Transverse colon (tissue), 4 donors: ENCODE measurements at regions not wholly inside any gene's neighbourhood (a gene's known extent, or its start where the extent isn't known, plus 50 kb on each side); places are given as distances from the start of the nearest gene placed in this dataset.

ENCODE experiments used
- DNase-seq: peaks from one replicate; pipeline ENCODE4 v3.0.0-alpha.2; 2019
- H3K27ac ChIP-seq, 4 donors: fragments of 200-600 bp; sonication (generic); 2 replicates each; pipeline ENCODE4 v1.5.1; 2016 to 2018; ENCODE audit warnings: inconsistent platforms in 4 of 4
- H3K27me3 ChIP-seq: fragments of 200-600 bp; sonication (generic); 2 replicates; pipeline ENCODE4 v1.5.1; 2017; ENCODE audit warnings: inconsistent platforms
- H3K36me3 ChIP-seq, 4 donors: fragments of 200-600 bp; sonication (generic); 2 replicates each; pipeline ENCODE4 v1.5.1; 2017 to 2019; ENCODE audit warnings: inconsistent platforms in 4 of 4
- H3K4me1 ChIP-seq, 4 donors: fragments of 200-600 bp; sonication (generic); 2 replicates each; pipeline ENCODE4 v1.5.1; 2017 to 2020; ENCODE audit warnings: inconsistent platforms in 4 of 4
- H3K4me3 ChIP-seq, 4 donors: fragments of 200-600 bp; sonication (generic); 1 replicate in 1 of 4; 2 replicates in 3 of 4; pipeline versions ENCODE4 v1.5.1 to v1.6.1; 2017 to 2019; ENCODE audit warnings: inconsistent platforms in 4 of 4
- H3K9me3 ChIP-seq, 2 donors: fragments of 200-600 bp; sonication (generic); 2 replicates each; pipeline ENCODE4 v1.5.1; 2017 to 2019; ENCODE audit warnings: inconsistent platforms in 2 of 2
- EP300 ChIP-seq: sonication (generic); formaldehyde crosslinking; IDR thresholded peaks from one replicate; pipeline ENCODE4 v1.6.1; 2017; ENCODE audit warnings: antibody characterized with exemption, low read depth
- POLR2A ChIP-seq: fragments of 450-650 bp; IDR thresholded peaks from one replicate; pipeline ENCODE4 v1.6.1; 2016; ENCODE audit warnings: antibody characterized with exemption, mild to moderate bottlenecking, moderate library complexity
- POLR2AphosphoS5 ChIP-seq, 3 donors: sonication (generic); formaldehyde crosslinking; IDR thresholded peaks; one replicate each; pipeline ENCODE4 v1.6.1; 2016; ENCODE audit warnings: antibody characterized with exemption in 3 of 3
- WGBS, 2 donors: methylation state at CpG; one replicate each; pipeline ENCODE4 v1.1.5; 2018; ENCODE audit warnings: low coverage in 1 of 2; 5-methylcytosine and 5-hydroxymethylcytosine counted together
- in situ Hi-C, 4 donors: fragments of 200-750 bp; cut with MboI; loops; one replicate each; pipeline versions ENCODE4 v1.15.0 to v1.15.1; 2017; ENCODE audit warnings: low sequenced_read_pairs in 3 of 4, low pct_ligation_motif_present in 1 of 4, low pct_unique_long_range_greater_than_20kb in 1 of 4
- intact Hi-C: fragments of 100-400 bp; cut with DNase I; formaldehyde crosslinking; loops from one replicate; pipeline ENCODE4 v1.15.1; 2023; ENCODE audit warnings: low total_unique reads
- small RNA-seq, 4 donors: library from RNA; depleted of rRNA; stranded (forward); fragments of <200 nt; gene quantifications; one replicate each; pipeline ENCODE3, GENCODE V24; 2016
- TF ChIP-seq, protein P1 (sequence below), 5 experiments: fragments of 200-600 bp in 3 of 5; fragments of 450-650 bp in 2 of 5; sonication (generic) in 3 of 5; IDR thresholded peaks; 1 replicate in 2 of 5; 2 replicates in 3 of 5; pipeline ENCODE4 v1.5.1; 2016 to 2017; ENCODE audit warnings: antibody characterized with exemption in 5 of 5, inconsistent platforms in 3 of 5, mild to moderate bottlenecking in 2 of 5, moderate library complexity in 1 of 5

DNA sequence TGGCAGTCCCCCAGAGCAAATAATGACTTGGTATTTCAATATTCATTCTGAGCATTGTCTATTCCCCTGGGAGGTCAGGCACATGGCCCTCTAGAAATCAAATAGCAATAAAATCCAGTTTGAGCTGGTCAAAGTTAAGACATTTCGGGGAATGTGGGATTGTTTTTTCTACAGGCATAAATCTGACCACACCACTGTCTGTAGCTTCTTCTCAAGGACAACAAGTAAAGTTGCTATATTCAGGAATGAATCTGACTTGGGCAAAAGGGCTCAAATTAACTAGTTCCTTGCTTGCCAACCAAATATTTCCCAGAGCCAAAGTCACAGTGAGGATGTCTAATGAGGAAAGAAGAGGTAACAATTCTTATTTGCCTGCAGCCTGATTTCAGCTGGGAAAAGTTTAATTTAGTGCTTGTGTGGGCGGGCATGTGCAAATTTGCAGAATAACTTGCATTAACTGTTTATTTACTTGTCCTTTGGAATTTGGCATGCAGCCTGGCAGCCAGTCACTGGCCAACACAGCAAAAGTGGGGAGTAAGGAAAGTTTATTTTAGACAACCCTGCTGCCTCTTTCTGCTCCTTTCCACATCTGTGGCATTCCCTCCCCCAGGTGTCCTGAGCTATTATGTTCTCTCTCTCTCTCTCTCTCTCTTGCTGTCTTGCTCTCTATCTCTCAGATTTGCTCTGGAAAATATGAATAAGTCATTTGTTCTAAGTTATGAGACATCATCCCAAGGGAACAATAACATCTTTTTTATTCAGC lies 51.2 kb upstream of the ARHGAP20 start:
- WGBS, 2 donors = 29 to 35% methylated on average over 2 of the region's 2 CpGs
- peaks cover 7 to 30% (median 14%) of the 10 kb centered on the region in 4 donors for H3K4me1 ChIP-seq
- intact Hi-C loops (no loop called here), in situ Hi-C loops (no loop called here)
- peak; percentile 52 for DNase-seq
- H3K9me3 ChIP-seq = no peaks in the 10 kb centered on the region
- H3K27me3 ChIP-seq = no peaks in the 10 kb centered on the region
- H3K36me3 ChIP-seq = no peaks in the 10 kb centered on the region
- H3K27ac ChIP-seq = peak overlapping the region in 2 of 4 donors; percentile 41 to 45
- no peak overlapping the region for H3K4me3 ChIP-seq
- TF ChIP-seq POLR2AphosphoS5 (IDR thresholded peaks at IDR 0.05) = no peak
- TF ChIP-seq, protein P1, sequence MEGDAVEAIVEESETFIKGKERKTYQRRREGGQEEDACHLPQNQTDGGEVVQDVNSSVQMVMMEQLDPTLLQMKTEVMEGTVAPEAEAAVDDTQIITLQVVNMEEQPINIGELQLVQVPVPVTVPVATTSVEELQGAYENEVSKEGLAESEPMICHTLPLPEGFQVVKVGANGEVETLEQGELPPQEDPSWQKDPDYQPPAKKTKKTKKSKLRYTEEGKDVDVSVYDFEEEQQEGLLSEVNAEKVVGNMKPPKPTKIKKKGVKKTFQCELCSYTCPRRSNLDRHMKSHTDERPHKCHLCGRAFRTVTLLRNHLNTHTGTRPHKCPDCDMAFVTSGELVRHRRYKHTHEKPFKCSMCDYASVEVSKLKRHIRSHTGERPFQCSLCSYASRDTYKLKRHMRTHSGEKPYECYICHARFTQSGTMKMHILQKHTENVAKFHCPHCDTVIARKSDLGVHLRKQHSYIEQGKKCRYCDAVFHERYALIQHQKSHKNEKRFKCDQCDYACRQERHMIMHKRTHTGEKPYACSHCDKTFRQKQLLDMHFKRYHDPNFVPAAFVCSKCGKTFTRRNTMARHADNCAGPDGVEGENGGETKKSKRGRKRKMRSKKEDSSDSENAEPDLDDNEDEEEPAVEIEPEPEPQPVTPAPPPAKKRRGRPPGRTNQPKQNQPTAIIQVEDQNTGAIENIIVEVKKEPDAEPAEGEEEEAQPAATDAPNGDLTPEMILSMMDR (IDR thresholded peaks at IDR 0.05) = no peak
- no peak for TF ChIP-seq POLR2A
- TF ChIP-seq EP300 = no peak

DNA sequence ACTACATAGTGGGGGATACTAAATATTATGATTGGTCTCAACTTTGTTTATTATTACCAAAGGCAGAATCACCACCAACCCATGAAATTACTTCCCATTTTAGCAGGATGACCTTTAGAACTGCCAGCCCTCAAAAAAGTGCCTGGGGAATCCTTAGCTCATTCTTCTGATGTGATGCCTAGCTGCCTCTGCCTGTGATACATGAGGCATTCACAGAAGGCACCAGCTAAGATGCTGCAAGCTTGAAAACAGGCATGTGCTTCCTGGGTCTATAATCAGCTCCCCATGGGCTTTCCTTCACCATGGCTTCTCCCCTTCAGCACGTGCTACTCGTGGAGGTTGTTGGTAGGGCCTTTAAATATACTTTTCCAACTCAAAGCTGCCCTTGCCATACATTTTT lies 50.4 kb upstream of the ARHGAP20 start:
- H3K4me3 ChIP-seq = no peak overlapping the region
- in situ Hi-C loops = no loop called here
- DNase-seq = no peak
- intact Hi-C loops = no loop called here
- H3K36me3 ChIP-seq = no peaks in the 10 kb centered on the region
- H3K9me3 ChIP-seq = no peaks in the 10 kb centered on the region
- peaks cover 7 to 30% (median 14%) of the 10 kb centered on the region in 4 donors for H3K4me1 ChIP-seq
- WGBS, 2 donors = 50% methylated on average over 2 of the region's 2 CpGs; no CpG with 5 or more reads in 1 of the 2 donors
- no peaks in the 10 kb centered on the region for H3K27me3 ChIP-seq
- H3K27ac ChIP-seq = peak overlapping the region in 1 of 4 donors; percentile 41
- no peak for TF ChIP-seq POLR2A
- TF ChIP-seq, protein P1 (IDR thresholded peaks at IDR 0.05) = no peak
- no peak for TF ChIP-seq POLR2AphosphoS5 (IDR thresholded peaks at IDR 0.05)
- TF ChIP-seq EP300 = no peak

Small RNAs in the stretch of these regions (small RNA-seq; reads per million reads assigned to genes)
- 0 reads per million in 4 donors for gene AP002963.1
- gene RNA5SP350 = 0 reads per million in 4 donors
